Upper lobe of left lung (tissue), 4 donors: ENCODE measurements at regions not wholly inside any gene's neighbourhood (a gene's known extent, or its start where the extent isn't known, plus 50 kb on each side); places are given as distances from the start of the nearest gene placed in this dataset.

Experiments used
- CTCF ChIP-seq, 6 experiments: fragments of 450-650 bp in 4 of 6; fragments of 200-600 bp in 2 of 6; sonication (generic) in 2 of 6; IDR thresholded peaks; one replicate each; pipeline ENCODE4 v1.5.1; 2016 to 2019; ENCODE audit warnings: antibody characterized with exemption in 6 of 6
- POLR2A ChIP-seq, 4 donors: fragments of 450-650 bp; IDR thresholded peaks; one replicate each; pipeline ENCODE4 v1.5.1; 2016 to 2017; ENCODE audit warnings: antibody characterized with exemption in 4 of 4, mild to moderate bottlenecking in 2 of 4

GRCh38 chr2:12862541-12862940 is 145.8 kb downstream of the TRIB2 start:
- no peak for TF ChIP-seq CTCF (IDR thresholded peaks at IDR 0.05)
- TF ChIP-seq POLR2A (IDR thresholded peaks at IDR 0.05), result no peak
